HG03521 (cell line): ENCODE measurements at regions not wholly inside any gene's neighbourhood (a gene's known extent, or its start where the extent isn't known, plus 50 kb on each side); places are given as distances from the start of the nearest gene placed in this dataset.
A peak's percentile ranks its signal among the peaks of the same experiment; 100 is the strongest.
"Not testable (repeated sequence)": the region's sequence is repeated elsewhere in the genome, so short reads cannot be mapped to it uniquely, and the experiment has no call there.

Experiments used
- ATAC-seq: cut with Tn5 transposase; IDR thresholded peaks from one replicate; pipeline ENCODE4 v1.9.1; 2021; ENCODE audit warnings: mild to moderate bottlenecking, moderate library complexity; ENCODE audit not compliant: unreplicated experiment

GRCh38 chr12:62021808-62022207 is 238.4 kb upstream of the USP15 start:
- no peak for ATAC-seq

DNA sequence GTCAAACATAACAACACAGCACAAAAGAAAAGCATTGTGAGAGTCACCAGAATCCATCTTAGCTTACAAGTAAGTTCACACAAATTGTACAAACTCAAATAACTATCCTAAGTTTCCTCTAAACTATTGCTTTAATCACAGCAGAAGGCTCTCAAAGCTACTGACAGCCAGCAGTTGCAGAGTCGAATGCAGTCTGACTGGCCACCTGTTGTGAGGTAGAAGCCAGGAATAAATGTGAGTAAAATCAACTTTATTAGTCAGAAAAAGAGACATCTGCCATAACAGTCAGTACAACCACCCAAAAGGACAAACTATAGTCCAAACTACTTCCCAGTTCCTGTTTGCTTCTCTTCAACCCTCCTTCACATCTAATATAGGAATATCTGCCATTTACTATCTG is 231.7 kb upstream of the USP15 start:
- ATAC-seq = no peak

GRCh38 chr12:62032870-62033269 is 227.3 kb upstream of the USP15 start:
- no peak for ATAC-seq

DNA sequence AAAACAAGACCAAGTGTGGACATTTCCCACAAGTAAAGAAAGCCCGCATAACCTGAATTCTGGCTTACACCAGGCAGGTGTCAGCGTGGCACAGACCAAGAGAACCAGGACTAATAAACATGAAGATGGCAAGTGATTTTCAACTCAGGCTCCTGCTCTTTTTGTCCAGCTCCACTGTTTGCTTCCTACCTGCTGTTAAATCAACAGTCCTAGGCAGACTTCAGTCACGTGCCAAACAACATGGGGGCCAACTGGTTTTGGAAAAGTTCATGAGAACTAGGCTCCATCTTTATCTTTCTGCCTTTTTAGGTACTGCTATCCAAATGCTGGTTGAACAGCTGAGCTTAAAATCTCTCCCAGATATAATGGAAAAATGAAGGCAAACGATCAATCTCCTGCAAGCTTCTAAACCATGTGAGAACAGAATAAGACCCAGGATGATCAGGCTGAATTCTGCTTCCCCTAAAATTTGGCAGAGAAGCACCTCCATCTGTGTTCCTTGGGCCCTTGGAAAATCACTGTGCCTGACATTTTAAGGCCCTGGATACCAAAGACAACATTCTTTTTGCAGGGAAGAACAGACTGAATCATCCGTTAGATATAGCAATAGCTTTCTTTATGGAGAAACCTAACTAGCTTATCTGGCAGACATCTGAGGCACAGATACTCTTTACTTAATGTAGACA is 215.6 kb upstream of the USP15 start:
- ATAC-seq = no peak

- no peak for ATAC-seq
Measured at GRCh38 chr12:62045211-62045610, 215.0 kb upstream of the USP15 start.

- ATAC-seq = no peak
Measured at GRCh38 chr12:62050785-62051184, 209.4 kb upstream of the USP15 start.

GRCh38 chr12:62069976-62070375 is 190.2 kb upstream of the USP15 start:
- ATAC-seq = no peak

DNA sequence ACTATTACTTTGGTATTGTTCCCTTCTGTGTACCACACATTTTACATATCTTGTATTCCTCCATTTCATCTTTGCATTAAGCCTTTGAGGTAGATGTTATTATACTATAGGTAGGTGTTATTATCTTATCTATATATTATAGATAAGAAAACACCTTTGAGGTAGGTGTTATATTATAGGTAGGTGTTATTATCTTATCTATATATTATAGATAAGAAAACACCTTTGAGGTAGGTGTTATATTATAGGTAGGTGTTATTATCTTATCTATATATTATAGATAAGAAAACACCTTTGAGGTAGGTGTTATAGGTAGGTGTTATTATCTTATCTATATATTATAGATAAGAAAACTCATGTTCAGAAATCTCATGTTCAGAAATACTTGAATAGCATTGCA is 187.0 kb upstream of the USP15 start:
- not testable (repeated sequence) for ATAC-seq

DNA sequence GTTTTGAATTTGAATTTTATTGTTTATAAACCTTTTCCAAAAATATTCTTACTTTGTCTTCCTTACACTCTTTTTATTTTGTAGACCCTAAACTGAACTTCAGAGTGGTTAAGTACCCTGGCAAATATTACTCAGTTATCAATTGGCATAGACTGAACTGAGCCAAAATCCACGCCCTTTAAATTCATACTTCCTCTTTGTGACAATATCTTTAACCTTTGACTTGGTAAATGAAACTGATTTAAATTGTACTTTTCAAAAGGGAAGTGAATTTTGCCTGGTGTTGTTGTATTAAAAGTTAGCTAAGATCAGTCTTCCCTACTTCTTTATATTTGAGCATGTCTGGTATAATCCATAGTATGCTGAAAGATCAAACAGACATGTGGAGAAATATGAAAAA is 184.3 kb upstream of the USP15 start:
- no peak for ATAC-seq

DNA sequence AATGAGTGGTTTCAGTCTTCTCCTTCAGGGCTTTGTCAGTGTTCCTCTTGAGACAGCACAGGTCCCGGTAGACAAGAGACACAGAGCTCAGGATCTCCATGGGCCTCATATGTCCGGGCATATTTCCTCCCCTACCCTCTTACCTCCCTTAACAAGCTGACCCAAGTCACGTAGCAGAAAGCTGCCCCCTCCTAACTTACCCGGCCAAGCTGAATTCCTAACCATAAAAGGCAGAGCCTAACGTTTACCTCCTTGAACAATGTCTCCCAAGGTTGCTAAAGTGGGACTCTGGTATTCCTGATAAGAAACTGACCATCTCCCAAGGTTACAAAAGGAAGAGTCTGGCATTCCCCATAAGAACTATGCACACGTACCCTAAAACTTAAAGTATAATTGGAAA is 182.2 kb upstream of the USP15 start:
- ATAC-seq = no peak

DNA sequence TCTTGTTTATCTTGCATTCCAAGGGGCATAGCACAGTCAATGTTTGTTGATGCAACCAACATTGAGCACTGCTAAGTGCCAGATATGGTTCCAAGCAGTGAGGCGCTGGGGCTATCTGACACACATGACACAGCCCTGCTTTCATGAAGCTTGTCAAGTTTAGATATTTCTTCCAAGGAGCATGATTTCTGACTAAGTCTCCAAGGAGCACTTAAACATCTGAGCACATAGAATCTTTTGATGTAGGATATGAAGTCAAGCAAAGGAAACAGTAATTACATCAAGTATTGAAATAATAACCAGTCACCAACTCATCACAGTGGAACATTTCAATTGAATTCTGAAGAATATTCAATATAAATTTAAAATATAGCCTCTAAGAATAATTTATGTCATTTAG is 177.8 kb upstream of the USP15 start:
- ATAC-seq = no peak

GRCh38 chr12:62098132-62098531 is 162.1 kb upstream of the USP15 start:
- no peak for ATAC-seq

DNA sequence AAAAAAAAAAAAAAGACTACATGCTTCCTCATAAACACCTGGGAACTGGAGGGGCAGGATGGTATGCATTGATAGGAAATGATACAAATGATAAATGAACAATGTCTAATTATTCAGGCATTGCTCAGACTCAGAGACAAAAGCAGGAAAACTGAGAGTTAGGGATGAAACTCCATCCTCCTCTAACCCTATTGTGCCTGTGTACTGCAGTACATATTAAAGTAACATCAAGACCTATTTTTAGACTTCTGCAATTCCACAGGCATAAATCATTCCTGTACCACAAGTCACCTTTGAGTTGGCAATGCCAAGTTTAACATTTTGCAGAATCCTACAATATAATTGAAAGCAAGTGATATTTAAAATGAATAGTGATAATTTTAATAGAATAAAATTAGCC is 156.5 kb upstream of the USP15 start:
- ATAC-seq = no peak

DNA sequence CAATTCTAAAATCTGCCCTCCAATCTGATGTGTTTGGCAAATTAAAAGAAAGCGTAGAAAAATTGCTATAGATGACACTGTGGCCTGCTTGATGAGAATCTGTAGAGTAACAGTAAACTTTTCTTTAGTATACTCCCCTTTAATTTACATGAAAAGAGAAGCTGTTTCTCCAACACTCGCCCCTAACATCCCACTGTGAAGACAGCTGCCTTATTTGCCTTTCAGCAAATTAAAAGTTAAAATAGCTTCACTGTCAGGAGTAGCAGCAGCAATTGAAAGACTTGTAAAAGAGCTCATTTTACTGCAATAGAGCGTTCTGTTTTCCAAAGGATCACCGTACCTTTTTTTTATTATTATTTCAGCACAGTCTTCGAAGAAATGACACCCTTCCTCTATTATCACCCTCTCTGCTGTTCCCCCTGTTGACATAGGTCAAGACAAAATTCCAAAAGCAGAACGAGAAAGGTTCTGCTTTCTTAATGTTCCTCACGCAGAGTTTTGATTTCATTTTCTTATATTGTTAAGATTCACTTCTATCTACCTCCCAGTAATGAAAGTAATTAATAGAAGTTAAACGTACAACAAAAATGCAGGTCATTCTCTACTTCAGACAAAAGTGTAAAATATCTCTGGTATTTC is 153.5 kb upstream of the USP15 start:
- ATAC-seq = no peak

DNA sequence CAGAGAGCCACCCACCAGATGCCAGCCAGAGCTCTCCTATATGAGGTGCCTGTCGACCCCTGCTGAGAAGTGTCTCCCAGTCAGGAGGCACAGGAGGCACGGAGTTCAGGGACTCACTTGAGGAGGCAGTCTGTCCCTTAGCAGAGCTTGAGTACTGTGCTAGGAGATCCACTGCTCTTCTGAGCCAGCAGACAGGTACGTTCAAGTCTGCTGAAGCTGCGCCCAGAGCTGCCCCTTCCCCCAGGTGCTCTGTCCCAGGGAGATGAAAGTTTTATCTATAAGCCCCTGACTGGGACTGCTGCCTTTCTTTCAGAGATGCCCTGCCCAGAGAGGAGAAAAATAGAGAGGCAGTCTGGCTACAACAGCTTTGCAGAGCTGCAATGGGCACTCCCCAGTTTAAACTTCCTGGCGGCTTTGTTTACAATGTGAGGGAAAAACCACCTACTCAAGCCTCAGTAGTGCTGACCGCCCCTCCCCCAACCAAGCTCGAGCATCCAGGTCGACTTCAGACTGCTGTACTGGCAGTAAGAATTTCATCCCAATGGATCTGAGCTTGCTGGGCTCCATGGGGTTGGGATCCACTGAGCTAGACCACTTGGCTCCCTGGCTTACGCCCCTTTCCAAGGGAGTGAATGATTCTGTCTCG is 146.7 kb upstream of the USP15 start:
- ATAC-seq = no peak

DNA sequence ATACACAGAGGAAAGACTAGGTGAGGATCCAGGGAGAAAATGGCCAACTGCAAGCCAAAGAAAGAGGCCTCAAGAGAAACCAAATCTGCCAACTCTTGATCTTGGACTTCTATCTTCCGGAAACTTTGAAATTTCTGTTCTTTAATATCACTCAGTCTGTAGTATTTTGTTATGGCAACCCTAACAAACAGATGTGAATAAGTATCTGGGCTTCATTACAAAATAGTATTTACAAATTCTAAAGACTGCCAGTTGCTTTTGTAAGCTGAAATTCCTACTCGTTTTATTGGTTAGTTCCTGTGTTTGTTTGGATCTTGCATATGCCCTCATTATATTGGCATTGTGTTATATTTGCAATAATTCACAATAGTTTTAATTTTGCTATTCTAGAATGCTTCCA is 143.2 kb upstream of the USP15 start:
- no peak for ATAC-seq

DNA sequence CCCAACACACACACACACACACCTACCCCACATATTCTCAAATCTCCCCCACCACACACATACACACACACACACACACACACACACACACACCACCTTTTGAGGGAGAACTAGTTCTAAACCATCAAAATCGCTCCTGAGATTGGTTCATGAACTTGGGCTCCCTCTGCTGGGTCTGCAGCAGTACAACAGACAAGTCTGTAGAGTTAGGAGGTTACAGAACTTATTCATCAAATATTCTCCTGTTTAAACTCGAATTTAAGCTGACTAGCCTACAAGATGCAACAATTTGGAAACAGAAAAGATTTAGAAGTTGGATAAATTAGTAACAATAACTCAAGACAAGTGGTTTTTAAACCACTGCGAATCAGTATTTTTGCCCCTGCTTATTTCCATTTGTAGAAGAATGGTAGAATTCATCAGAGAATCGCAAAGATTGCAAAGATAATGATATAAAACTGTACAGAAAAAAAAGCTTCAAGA is 136.4 kb upstream of the USP15 start:
- ATAC-seq = peak; percentile 94

- no peak for ATAC-seq
Measured at GRCh38 chr12:62127516-62127915, 132.7 kb upstream of the USP15 start.

- no peak for ATAC-seq
Measured at GRCh38 chr12:62128175-62128975, 131.8 kb upstream of the USP15 start.

- no peak for ATAC-seq
Measured at GRCh38 chr12:62129291-62129690, 130.9 kb upstream of the USP15 start.

DNA sequence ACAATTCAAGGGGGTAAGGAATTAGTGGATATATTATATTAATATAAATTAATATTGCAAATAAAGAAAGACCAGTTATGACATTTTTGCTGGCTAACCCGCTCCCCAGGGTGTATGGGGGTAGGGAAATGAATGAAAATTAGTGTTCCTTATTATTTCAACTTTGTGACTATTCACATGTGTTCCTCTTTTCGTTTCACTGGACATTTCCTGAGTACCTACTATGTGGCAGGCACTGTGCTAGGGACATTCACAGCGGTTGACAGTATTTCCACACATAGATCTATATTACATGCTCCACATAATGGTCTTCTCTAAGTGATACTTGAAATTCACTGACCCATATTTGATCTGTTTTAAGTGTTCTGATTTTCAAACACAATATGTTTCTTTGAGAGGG is 129.8 kb upstream of the USP15 start:
- no peak for ATAC-seq
